SK-N-SH (cell line): ENCODE measurements at regions not wholly inside any gene's neighbourhood (a gene's known extent, or its start where the extent isn't known, plus 50 kb on each side); places are given as distances from the start of the nearest gene placed in this dataset.

Source experiments
- CTCF ChIA-PET: fragments of 300-600, 350-600 bp; formaldehyde crosslinking; extraction: SDS; loops from one replicate; lab custom pipeline; 2021; lab: Yijun Ruan, JAX
- POLR2A ChIA-PET: fragments of 350-600 bp; sonication (Branson Sonifier 250); formaldehyde crosslinking; extraction: SDS; loops from one replicate; lab custom pipeline; 2020; ENCODE audit warnings: antibody characterized with exemption, inconsistent platforms; lab: Yijun Ruan, JAX
- DNase-seq: peaks from one replicate; pipeline ENCODE4 v3.0.0; 2012
- H2AFZ ChIP-seq: fragments of 200-600 bp; sonication (generic); 2 replicates; pipeline ENCODE4 v1.8.1; 2016; ENCODE audit warnings: antibody characterized with exemption, mild to moderate bottlenecking, low read depth
- H3F3A ChIP-seq: fragments of 200-600 bp; sonication (generic); replicated peaks from 2 replicates; pipeline ENCODE3; 2016; ENCODE audit warnings: antibody characterized with exemption, mild to moderate bottlenecking; ENCODE audit not compliant: insufficient read depth
- H3K27ac ChIP-seq, 2 experiments: fragments of 200-500 bp in 1 of 2; fragments of 200-600 bp in 1 of 2; sonication (Bioruptor generic) in 1 of 2; sonication (generic), shearing (Covaris generic) in 1 of 2; 2 replicates each; pipeline versions ENCODE4 v1.5.1 to v1.6.1; 2014 to 2016; ENCODE audit warnings: low read depth in 2 of 2, inconsistent platforms in 1 of 2, low read length in 1 of 2, mild to moderate bottlenecking in 1 of 2, mixed read lengths in 1 of 2
- H3K27me3 ChIP-seq: fragments of 200-600 bp; sonication (generic), shearing (Covaris generic); 2 replicates; pipeline ENCODE4 v1.6.1; 2016; ENCODE audit warnings: mixed run types; ENCODE audit not compliant: insufficient read depth
- H3K36me3 ChIP-seq, 2 experiments: fragments of 200-500 bp in 1 of 2; fragments of 200-600 bp in 1 of 2; sonication (Bioruptor generic) in 1 of 2; sonication (generic) in 1 of 2; replicated peaks in 1 of 2; 2 replicates each; pipeline versions ENCODE3 to v1.5.1; 2014 to 2016; ENCODE audit warnings: low read length in 1 of 2, mild to moderate bottlenecking in 1 of 2; ENCODE audit not compliant: insufficient read depth in 2 of 2, control insufficient read depth in 1 of 2
- H3K4me1 ChIP-seq, 2 experiments: fragments of 200-500 bp in 1 of 2; fragments of 200-600 bp in 1 of 2; sonication (Bioruptor generic) in 1 of 2; sonication (generic), shearing (Covaris generic) in 1 of 2; 2 replicates each; pipeline versions ENCODE4 v1.5.1 to v1.6.1; 2014 to 2016; ENCODE audit warnings: low read depth in 1 of 2, low read length in 1 of 2, mixed run types in 1 of 2; ENCODE audit not compliant: insufficient read depth in 2 of 2, control insufficient read depth in 1 of 2
- H3K4me2 ChIP-seq: fragments of 200-600 bp; sonication (generic), shearing (Covaris generic); 2 replicates; pipeline ENCODE4 v1.6.1; 2017; ENCODE audit warnings: mixed run types
- H3K4me3 ChIP-seq, 2 experiments: fragments of 200-500 bp in 1 of 2; fragments of 200-600 bp in 1 of 2; sonication (Bioruptor generic) in 1 of 2; sonication (generic), shearing (Covaris generic) in 1 of 2; 2 replicates each; pipeline versions ENCODE4 v1.5.1 to v1.8.1; 2014 to 2016; ENCODE audit warnings: low read depth in 2 of 2, inconsistent platforms in 1 of 2, low read length in 1 of 2, mild to moderate bottlenecking in 1 of 2, mixed read lengths in 1 of 2, moderate library complexity in 1 of 2
- H3K79me2 ChIP-seq: fragments of 200-600 bp; sonication (generic); 2 replicates; pipeline ENCODE4 v1.8.1; 2017; ENCODE audit warnings: mild to moderate bottlenecking; ENCODE audit not compliant: insufficient read depth
- H3K9ac ChIP-seq: fragments of 200-600 bp; sonication (generic); 2 replicates; pipeline ENCODE4 v1.6.1; 2017; ENCODE audit warnings: mixed run types
- H3K9me2 ChIP-seq: fragments of 200-600 bp; sonication (generic); 2 replicates; pipeline ENCODE4 v1.6.1; 2017; ENCODE audit warnings: mixed run types
- H3K9me3 ChIP-seq: fragments of 200-600 bp; sonication (generic); 2 replicates; pipeline ENCODE4 v1.6.1; 2017; ENCODE audit warnings: mixed run types, mild to moderate bottlenecking, moderate library complexity
- H4K20me1 ChIP-seq: fragments of 200-600 bp; sonication (generic); 2 replicates; pipeline ENCODE4 v1.6.1; 2017; ENCODE audit warnings: mild to moderate bottlenecking, mixed run types; ENCODE audit not compliant: insufficient read depth
- EP300 ChIP-seq, 2 experiments: IDR thresholded peaks; 2 replicates each; pipeline versions ENCODE4 v1.4.0 to v1.6.1; 2012; ENCODE audit warnings: borderline replicate concordance in 1 of 2, low read depth in 1 of 2, low read length in 1 of 2
- GABPA ChIP-seq: IDR thresholded peaks from 2 replicates; pipeline ENCODE4 v1.4.0; 2012; ENCODE audit warnings: low read depth, mild to moderate bottlenecking
- JUND ChIP-seq: IDR thresholded peaks from 2 replicates; pipeline ENCODE4 v1.4.0; 2012
- MEF2A ChIP-seq: IDR thresholded peaks from 2 replicates; pipeline ENCODE4 v1.4.0; 2012; ENCODE audit warnings: low read depth, borderline replicate concordance
- POLR2AphosphoS5 ChIP-seq: IDR thresholded peaks from 2 replicates; pipeline ENCODE4 v1.6.1; 2012; ENCODE audit warnings: low read depth, low read length
- RXRA ChIP-seq: IDR thresholded peaks from 2 replicates; pipeline ENCODE4 v1.4.0; 2012; ENCODE audit warnings: low read depth, mild to moderate bottlenecking, borderline replicate concordance
- SIN3A ChIP-seq: IDR thresholded peaks from 2 replicates; pipeline ENCODE4 v1.6.1; 2012; ENCODE audit warnings: low read depth, mild to moderate bottlenecking, low read length, moderate library complexity, borderline replicate concordance
- SMC3 ChIP-seq: IDR thresholded peaks from 2 replicates; pipeline ENCODE4 v1.6.1; 2012; ENCODE audit warnings: low read depth, low read length, improper control_type of control experiment
- TAF1 ChIP-seq: IDR thresholded peaks from 2 replicates; pipeline ENCODE4 v1.6.1; 2012; ENCODE audit warnings: low read depth, mild to moderate bottlenecking, low read length, moderate library complexity, borderline replicate concordance
- TEAD4 ChIP-seq: IDR thresholded peaks from 2 replicates; pipeline ENCODE4 v1.4.0; 2012; ENCODE audit warnings: mild to moderate bottlenecking, borderline replicate concordance; ENCODE audit not compliant: insufficient read depth
- YY1 ChIP-seq: IDR thresholded peaks from 2 replicates; pipeline ENCODE4 v1.4.0; 2012; ENCODE audit warnings: low read depth, mild to moderate bottlenecking
- TF ChIP-seq, protein P1 (sequence below): IDR thresholded peaks from 2 replicates; pipeline ENCODE4 v1.4.0; 2012; ENCODE audit warnings: low read depth, borderline replicate concordance
- TF ChIP-seq, protein P2 (sequence below): fragments of 150-350 bp; IDR thresholded peaks from 2 replicates; pipeline ENCODE4 v1.6.1; 2016; ENCODE audit warnings: mild to moderate bottlenecking, low read depth, low read length
- TF ChIP-seq, protein P3 (sequence below): IDR thresholded peaks from 2 replicates; pipeline ENCODE4 v1.4.0; 2012; ENCODE audit warnings: low read depth
- TF ChIP-seq, protein P4 (sequence below): IDR thresholded peaks from 2 replicates; pipeline ENCODE4 v1.6.1; 2012; ENCODE audit warnings: mild to moderate bottlenecking, low read depth, low read length, moderate library complexity

DNA sequence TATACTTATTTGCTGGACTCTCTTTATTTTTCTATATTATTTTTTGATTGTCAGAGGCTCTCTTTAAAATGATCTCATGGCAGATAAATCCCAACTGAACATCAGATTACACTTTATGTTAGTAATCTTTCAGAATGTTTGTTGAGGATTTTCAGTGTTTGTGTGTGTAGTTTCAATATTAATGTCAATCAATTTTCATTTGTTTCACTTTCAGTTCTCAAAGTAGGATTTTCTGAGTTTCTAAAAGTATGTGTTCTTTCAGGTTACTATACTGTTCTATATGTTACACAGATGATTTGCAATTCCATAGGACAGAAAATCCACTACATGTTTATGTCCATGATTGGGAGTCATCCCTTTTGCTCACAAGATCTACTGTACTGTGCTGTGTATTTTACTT lies 311.9 kb upstream of the POT1 start:
- Histone ChIP-seq H3K79me2 (no peaks in the 10 kb centered on the region), H3K36me3 (no peaks in the 10 kb centered on the region), H3K4me1 (no peaks in the 10 kb centered on the region), H3K4me3 (no peak overlapping the region), H3K9me2 (no peaks in the 10 kb centered on the region; the same call in 1 of the 2 replicates), H2AFZ (no peak overlapping the region), H3F3A (no peaks in the 10 kb centered on the region), H3K9me3 (no peaks in the 10 kb centered on the region), H3K4me2 (no peak overlapping the region), H3K27me3 (no peaks in the 10 kb centered on the region), H4K20me1 (no peaks in the 10 kb centered on the region), H3K9ac (no peak overlapping the region), H3K27ac (no peak overlapping the region)
- no peak for TF ChIP-seq RXRA
- no peak for TF ChIP-seq GABPA
- no peak for TF ChIP-seq SMC3
- no peak for TF ChIP-seq YY1
- TF ChIP-seq, protein P1, sequence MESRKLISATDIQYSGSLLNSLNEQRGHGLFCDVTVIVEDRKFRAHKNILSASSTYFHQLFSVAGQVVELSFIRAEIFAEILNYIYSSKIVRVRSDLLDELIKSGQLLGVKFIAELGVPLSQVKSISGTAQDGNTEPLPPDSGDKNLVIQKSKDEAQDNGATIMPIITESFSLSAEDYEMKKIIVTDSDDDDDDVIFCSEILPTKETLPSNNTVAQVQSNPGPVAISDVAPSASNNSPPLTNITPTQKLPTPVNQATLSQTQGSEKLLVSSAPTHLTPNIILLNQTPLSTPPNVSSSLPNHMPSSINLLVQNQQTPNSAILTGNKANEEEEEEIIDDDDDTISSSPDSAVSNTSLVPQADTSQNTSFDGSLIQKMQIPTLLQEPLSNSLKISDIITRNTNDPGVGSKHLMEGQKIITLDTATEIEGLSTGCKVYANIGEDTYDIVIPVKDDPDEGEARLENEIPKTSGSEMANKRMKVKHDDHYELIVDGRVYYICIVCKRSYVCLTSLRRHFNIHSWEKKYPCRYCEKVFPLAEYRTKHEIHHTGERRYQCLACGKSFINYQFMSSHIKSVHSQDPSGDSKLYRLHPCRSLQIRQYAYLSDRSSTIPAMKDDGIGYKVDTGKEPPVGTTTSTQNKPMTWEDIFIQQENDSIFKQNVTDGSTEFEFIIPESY = no peak
- no peak for TF ChIP-seq POLR2AphosphoS5
- TF ChIP-seq JUND = no peak
- TF ChIP-seq, protein P2, sequence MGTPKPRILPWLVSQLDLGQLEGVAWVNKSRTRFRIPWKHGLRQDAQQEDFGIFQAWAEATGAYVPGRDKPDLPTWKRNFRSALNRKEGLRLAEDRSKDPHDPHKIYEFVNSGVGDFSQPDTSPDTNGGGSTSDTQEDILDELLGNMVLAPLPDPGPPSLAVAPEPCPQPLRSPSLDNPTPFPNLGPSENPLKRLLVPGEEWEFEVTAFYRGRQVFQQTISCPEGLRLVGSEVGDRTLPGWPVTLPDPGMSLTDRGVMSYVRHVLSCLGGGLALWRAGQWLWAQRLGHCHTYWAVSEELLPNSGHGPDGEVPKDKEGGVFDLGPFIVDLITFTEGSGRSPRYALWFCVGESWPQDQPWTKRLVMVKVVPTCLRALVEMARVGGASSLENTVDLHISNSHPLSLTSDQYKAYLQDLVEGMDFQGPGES = no peak
- TF ChIP-seq MEF2A = no peak
- no peak for TF ChIP-seq TAF1
- TF ChIP-seq, protein P3, sequence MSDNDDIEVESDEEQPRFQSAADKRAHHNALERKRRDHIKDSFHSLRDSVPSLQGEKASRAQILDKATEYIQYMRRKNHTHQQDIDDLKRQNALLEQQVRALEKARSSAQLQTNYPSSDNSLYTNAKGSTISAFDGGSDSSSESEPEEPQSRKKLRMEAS = no peak
- TF ChIP-seq EP300 (IDR thresholded peaks at IDR 0.05; ENCODE audit: borderline replicate concordance in 1 of 2, low read depth in 1 of 2, low read length in 1 of 2) = no peak
- no peak for TF ChIP-seq TEAD4
- TF ChIP-seq, protein P4, sequence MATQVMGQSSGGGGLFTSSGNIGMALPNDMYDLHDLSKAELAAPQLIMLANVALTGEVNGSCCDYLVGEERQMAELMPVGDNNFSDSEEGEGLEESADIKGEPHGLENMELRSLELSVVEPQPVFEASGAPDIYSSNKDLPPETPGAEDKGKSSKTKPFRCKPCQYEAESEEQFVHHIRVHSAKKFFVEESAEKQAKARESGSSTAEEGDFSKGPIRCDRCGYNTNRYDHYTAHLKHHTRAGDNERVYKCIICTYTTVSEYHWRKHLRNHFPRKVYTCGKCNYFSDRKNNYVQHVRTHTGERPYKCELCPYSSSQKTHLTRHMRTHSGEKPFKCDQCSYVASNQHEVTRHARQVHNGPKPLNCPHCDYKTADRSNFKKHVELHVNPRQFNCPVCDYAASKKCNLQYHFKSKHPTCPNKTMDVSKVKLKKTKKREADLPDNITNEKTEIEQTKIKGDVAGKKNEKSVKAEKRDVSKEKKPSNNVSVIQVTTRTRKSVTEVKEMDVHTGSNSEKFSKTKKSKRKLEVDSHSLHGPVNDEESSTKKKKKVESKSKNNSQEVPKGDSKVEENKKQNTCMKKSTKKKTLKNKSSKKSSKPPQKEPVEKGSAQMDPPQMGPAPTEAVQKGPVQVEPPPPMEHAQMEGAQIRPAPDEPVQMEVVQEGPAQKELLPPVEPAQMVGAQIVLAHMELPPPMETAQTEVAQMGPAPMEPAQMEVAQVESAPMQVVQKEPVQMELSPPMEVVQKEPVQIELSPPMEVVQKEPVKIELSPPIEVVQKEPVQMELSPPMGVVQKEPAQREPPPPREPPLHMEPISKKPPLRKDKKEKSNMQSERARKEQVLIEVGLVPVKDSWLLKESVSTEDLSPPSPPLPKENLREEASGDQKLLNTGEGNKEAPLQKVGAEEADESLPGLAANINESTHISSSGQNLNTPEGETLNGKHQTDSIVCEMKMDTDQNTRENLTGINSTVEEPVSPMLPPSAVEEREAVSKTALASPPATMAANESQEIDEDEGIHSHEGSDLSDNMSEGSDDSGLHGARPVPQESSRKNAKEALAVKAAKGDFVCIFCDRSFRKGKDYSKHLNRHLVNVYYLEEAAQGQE = no peak
- no peak for TF ChIP-seq SIN3A
- ChIA-PET POLR2A (no interaction called here), CTCF (no interaction called here)
- DNase-seq = no peak
